SK-N-SH treated with all-trans-retinoic acid at 6 μM for 48 hours (cell line): ENCODE measurements at regions not wholly inside any gene's neighbourhood (a gene's known extent, or its start where the extent isn't known, plus 50 kb on each side); places are given as distances from the start of the nearest gene placed in this dataset.

Experiments used
- ATAC-seq: fragments of 200-7000 bp; cut with Tn5 transposase; 3 replicates; pipeline ENCODE4 v1.9.1; 2020; ENCODE audit warnings: mild to moderate bottlenecking, moderate library complexity
- ESRRG ChIP-seq: fragments of 250-450 bp; sonication (Bioruptor Pico); IDR thresholded peaks from 2 replicates; pipeline ENCODE4 v1.6.1; 2021; ENCODE audit warnings: mild to moderate bottlenecking
- GLIS3 ChIP-seq: fragments of 250-450 bp; sonication (Bioruptor Pico); IDR thresholded peaks from 2 replicates; pipeline ENCODE4 v1.5.0; 2020; ENCODE audit warnings: mild to moderate bottlenecking, moderate library complexity
- OSR1 ChIP-seq: fragments of 250-450 bp; sonication (Bioruptor Pico); IDR thresholded peaks from 2 replicates; pipeline ENCODE4 v1.8.0; 2022; ENCODE audit warnings: moderate library complexity, mild to moderate bottlenecking, inconsistent platforms
- RARB ChIP-seq: fragments of 250-450 bp; sonication (Bioruptor Pico); IDR thresholded peaks from 2 replicates; pipeline ENCODE4 v1.8.0; 2021; ENCODE audit warnings: mild to moderate bottlenecking, moderate library complexity
- ZFP3 ChIP-seq: fragments of 250-450 bp; sonication (Bioruptor Pico); IDR thresholded peaks from 2 replicates; pipeline ENCODE4 v1.5.0; 2020; ENCODE audit warnings: mild to moderate bottlenecking, moderate library complexity
- ZFP30 ChIP-seq: fragments of 450-650 bp; formaldehyde crosslinking; IDR thresholded peaks from 2 replicates; pipeline ENCODE4 v1.5.0; 2022; ENCODE audit warnings: mild to moderate bottlenecking, moderate library complexity
- ZNF565 ChIP-seq: fragments of 450-650 bp; formaldehyde crosslinking; conservative IDR thresholded peaks from 2 replicates; pipeline ENCODE4 v1.5.0; 2020; ENCODE audit warnings: low read depth, mild to moderate bottlenecking, moderate library complexity
- ZNF70 ChIP-seq: fragments of 450-650 bp; formaldehyde crosslinking; IDR thresholded peaks from 2 replicates; pipeline ENCODE4 v1.5.0; 2020; ENCODE audit warnings: mild to moderate bottlenecking, moderate library complexity
- ZNF8 ChIP-seq: fragments of 450-650 bp; formaldehyde crosslinking; IDR thresholded peaks from 2 replicates; pipeline ENCODE4 v1.5.0; 2020; ENCODE audit warnings: mild to moderate bottlenecking, moderate library complexity
- TF ChIP-seq, protein P1 (sequence below): fragments of 250-450 bp; sonication (Bioruptor Pico); IDR thresholded peaks from 2 replicates; pipeline ENCODE4 v1.5.1; 2021; ENCODE audit warnings: mild to moderate bottlenecking, moderate library complexity
- TF ChIP-seq, protein P2 (sequence below): fragments of 250-450 bp; sonication (Bioruptor Pico); IDR thresholded peaks from 2 replicates; pipeline ENCODE4 v1.5.0; 2020; ENCODE audit warnings: mild to moderate bottlenecking, moderate library complexity
- TF ChIP-seq, protein P3 (sequence below): fragments of 250-450 bp; sonication (Bioruptor Pico); IDR thresholded peaks from 2 replicates; pipeline ENCODE4 v1.5.1; 2020; ENCODE audit warnings: low read depth, mild to moderate bottlenecking, moderate library complexity

DNA sequence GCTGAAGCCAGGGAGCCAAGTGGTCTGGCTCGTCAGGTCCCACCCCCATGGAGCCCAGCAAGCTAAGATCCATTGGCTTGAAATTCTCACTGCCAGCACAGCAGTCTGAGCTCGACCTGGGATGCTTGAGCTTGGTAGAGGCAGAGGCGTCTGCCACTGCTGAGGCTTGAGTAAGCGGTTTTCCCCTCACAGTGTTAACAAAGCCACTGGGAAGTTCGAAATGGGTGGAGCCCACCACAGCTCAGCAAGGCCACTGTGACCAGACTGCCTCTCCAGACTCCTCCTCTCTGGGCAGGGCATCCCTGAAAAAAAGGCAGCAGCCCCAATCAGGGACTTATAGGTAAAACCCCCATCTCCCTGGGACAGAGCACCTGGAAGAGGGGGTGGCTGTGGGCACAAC lies 353.8 kb downstream of the NAP1L3 start:
- ATAC-seq = no peak
- TF ChIP-seq RARB (CRISPR knock-in tag) = no peak
- TF ChIP-seq ZFP3 (CRISPR knock-in tag) = no peak
- no peak for TF ChIP-seq ZNF70
- no peak for TF ChIP-seq ZFP30
- no peak for TF ChIP-seq ESRRG (CRISPR knock-in tag)
- TF ChIP-seq, protein P1, sequence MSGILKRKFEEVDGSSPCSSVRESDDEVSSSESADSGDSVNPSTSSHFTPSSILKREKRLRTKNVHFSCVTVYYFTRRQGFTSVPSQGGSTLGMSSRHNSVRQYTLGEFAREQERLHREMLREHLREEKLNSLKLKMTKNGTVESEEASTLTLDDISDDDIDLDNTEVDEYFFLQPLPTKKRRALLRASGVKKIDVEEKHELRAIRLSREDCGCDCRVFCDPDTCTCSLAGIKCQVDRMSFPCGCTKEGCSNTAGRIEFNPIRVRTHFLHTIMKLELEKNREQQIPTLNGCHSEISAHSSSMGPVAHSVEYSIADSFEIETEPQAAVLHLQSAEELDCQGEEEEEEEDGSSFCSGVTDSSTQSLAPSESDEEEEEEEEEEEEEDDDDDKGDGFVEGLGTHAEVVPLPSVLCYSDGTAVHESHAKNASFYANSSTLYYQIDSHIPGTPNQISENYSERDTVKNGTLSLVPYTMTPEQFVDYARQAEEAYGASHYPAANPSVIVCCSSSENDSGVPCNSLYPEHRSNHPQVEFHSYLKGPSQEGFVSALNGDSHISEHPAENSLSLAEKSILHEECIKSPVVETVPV = no peak
- no peak for TF ChIP-seq ZNF8 (CRISPR knock-in tag)
- no peak for TF ChIP-seq ZNF565 (CRISPR knock-in tag)
- TF ChIP-seq, protein P2, sequence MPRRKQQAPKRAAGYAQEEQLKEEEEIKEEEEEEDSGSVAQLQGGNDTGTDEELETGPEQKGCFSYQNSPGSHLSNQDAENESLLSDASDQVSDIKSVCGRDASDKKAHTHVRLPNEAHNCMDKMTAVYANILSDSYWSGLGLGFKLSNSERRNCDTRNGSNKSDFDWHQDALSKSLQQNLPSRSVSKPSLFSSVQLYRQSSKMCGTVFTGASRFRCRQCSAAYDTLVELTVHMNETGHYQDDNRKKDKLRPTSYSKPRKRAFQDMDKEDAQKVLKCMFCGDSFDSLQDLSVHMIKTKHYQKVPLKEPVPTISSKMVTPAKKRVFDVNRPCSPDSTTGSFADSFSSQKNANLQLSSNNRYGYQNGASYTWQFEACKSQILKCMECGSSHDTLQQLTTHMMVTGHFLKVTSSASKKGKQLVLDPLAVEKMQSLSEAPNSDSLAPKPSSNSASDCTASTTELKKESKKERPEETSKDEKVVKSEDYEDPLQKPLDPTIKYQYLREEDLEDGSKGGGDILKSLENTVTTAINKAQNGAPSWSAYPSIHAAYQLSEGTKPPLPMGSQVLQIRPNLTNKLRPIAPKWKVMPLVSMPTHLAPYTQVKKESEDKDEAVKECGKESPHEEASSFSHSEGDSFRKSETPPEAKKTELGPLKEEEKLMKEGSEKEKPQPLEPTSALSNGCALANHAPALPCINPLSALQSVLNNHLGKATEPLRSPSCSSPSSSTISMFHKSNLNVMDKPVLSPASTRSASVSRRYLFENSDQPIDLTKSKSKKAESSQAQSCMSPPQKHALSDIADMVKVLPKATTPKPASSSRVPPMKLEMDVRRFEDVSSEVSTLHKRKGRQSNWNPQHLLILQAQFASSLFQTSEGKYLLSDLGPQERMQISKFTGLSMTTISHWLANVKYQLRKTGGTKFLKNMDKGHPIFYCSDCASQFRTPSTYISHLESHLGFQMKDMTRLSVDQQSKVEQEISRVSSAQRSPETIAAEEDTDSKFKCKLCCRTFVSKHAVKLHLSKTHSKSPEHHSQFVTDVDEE (CRISPR knock-in tag) = no peak
- TF ChIP-seq, protein P3, sequence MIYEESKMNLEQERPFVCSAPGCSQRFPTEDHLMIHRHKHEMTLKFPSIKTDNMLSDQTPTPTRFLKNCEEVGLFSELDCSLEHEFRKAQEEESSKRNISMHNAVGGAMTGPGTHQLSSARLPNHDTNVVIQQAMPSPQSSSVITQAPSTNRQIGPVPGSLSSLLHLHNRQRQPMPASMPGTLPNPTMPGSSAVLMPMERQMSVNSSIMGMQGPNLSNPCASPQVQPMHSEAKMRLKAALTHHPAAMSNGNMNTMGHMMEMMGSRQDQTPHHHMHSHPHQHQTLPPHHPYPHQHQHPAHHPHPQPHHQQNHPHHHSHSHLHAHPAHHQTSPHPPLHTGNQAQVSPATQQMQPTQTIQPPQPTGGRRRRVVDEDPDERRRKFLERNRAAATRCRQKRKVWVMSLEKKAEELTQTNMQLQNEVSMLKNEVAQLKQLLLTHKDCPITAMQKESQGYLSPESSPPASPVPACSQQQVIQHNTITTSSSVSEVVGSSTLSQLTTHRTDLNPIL = no peak
- no peak for TF ChIP-seq OSR1
- TF ChIP-seq GLIS3 (CRISPR knock-in tag) = no peak
- TF ChIP-seq, all 23 proteins: peak for 0
